H1 (cell line): ENCODE measurements at regions not wholly inside any gene's neighbourhood (a gene's known extent, or its start where the extent isn't known, plus 50 kb on each side); places are given as distances from the start of the nearest gene placed in this dataset.

Experiments used
- CTCF ChIA-PET: fragments of 300-600 bp; sonication (Branson Sonifier 250); formaldehyde crosslinking; loops from one replicate; lab custom pipeline; 2021; ENCODE audit not compliant: partially characterized antibody; lab: Charles Lee
- POLR2A ChIA-PET: fragments of 300-600 bp; sonication (Branson Sonifier 250); formaldehyde crosslinking; loops from one replicate; lab custom pipeline; 2021; ENCODE audit warnings: inconsistent platforms; ENCODE audit not compliant: partially characterized antibody; lab: Charles Lee
- DNase-seq, 2 experiments: peaks; one replicate each; pipeline versions ENCODE4 v3.0.0 to v3.0.0-alpha.2; 2010 to 2022; ENCODE audit warnings: low spot score in 2 of 2, low read depth in 1 of 2, mixed read lengths in 1 of 2
- FAIRE-seq: peaks from 2 replicates; lab custom pipeline; 2011; peaks lifted over from hg19 to GRCh38; lab: Jason Lieb, UNC
- H2AFZ ChIP-seq: 2 replicates; pipeline ENCODE4 v1.8.1; 2012; ENCODE audit warnings: low read length, inconsistent platforms
- H2AK5ac ChIP-seq: 2 replicates; pipeline ENCODE4 v1.6.1; 2013; ENCODE audit warnings: low read depth, low read length
- H2BK120ac ChIP-seq: replicated peaks from 2 replicates; pipeline ENCODE3; 2013; ENCODE audit warnings: low read depth, low read length, inconsistent platforms
- H2BK12ac ChIP-seq: 2 replicates; pipeline ENCODE4 v1.6.1; 2013; ENCODE audit warnings: low read depth, low read length
- H2BK15ac ChIP-seq: 2 replicates; pipeline ENCODE4 v1.6.1; 2013; ENCODE audit warnings: low read length
- H2BK20ac ChIP-seq: 2 replicates; pipeline ENCODE4 v1.6.1; 2013; ENCODE audit warnings: low read length
- H2BK5ac ChIP-seq: 2 replicates; pipeline ENCODE4 v1.6.1; 2013; ENCODE audit warnings: low read depth, low read length
- H3K14ac ChIP-seq: 2 replicates; pipeline ENCODE4 v1.6.1; 2013; ENCODE audit warnings: inconsistent platforms; ENCODE audit not compliant: insufficient read length
- H3K18ac ChIP-seq: 2 replicates; pipeline ENCODE4 v1.6.1; 2013; ENCODE audit warnings: low read length; ENCODE audit errors: extremely low read depth
- H3K23ac ChIP-seq: 2 replicates; pipeline ENCODE4 v1.6.1; 2013; ENCODE audit warnings: inconsistent platforms; ENCODE audit not compliant: insufficient read length
- H3K23me2 ChIP-seq: 2 replicates; pipeline ENCODE4 v1.6.1; 2013; ENCODE audit warnings: low read depth, low read length
- H3K27ac ChIP-seq: 2 replicates; pipeline ENCODE4 v1.6.1; 2011; ENCODE audit warnings: low read depth, low read length, inconsistent platforms
- H3K27me3 ChIP-seq, 4 experiments: replicated peaks in 1 of 4; 1 replicate in 1 of 4; 2 replicates in 3 of 4; pipeline versions ENCODE4 v1.6.1 to v1.8.1; 2011 to 2013; ENCODE audit warnings: low read length in 3 of 4, mild to moderate bottlenecking in 3 of 4, inconsistent platforms in 2 of 4, mixed read lengths in 2 of 4, moderate library complexity in 1 of 4; ENCODE audit not compliant: control insufficient read depth in 3 of 4, insufficient read depth in 3 of 4; ENCODE audit errors: extremely low read depth in 1 of 4
- H3K36me3 ChIP-seq, 4 experiments: 2 replicates each; pipeline versions ENCODE4 v1.6.1 to v1.8.1; 2011 to 2013; ENCODE audit warnings: mild to moderate bottlenecking in 4 of 4, low read length in 3 of 4, moderate library complexity in 2 of 4, control low read depth in 1 of 4, inconsistent platforms in 1 of 4; ENCODE audit not compliant: insufficient read depth in 4 of 4, control insufficient read depth in 2 of 4
- H3K4ac ChIP-seq: replicated peaks from 2 replicates; pipeline ENCODE3; 2013; ENCODE audit warnings: low read length, low read depth, mixed read lengths, inconsistent platforms; ENCODE audit not compliant: insufficient read length
- H3K4me1 ChIP-seq, 4 experiments: replicated peaks in 1 of 4; 1 replicate in 1 of 4; 2 replicates in 3 of 4; pipeline versions ENCODE4 v1.6.1 to v1.8.1; 2011 to 2013; ENCODE audit warnings: low read length in 3 of 4, inconsistent platforms in 2 of 4, mixed read lengths in 1 of 4; ENCODE audit not compliant: insufficient read depth in 4 of 4, control insufficient read depth in 3 of 4
- H3K4me2 ChIP-seq, 2 experiments: 2 replicates each; pipeline versions ENCODE4 v1.6.1 to v1.8.1; 2011 to 2013; ENCODE audit warnings: low read depth in 2 of 2, low read length in 2 of 2, control low read depth in 1 of 2, inconsistent platforms in 1 of 2, mild to moderate bottlenecking in 1 of 2; ENCODE audit not compliant: insufficient read depth in 1 of 2
- H3K4me3 ChIP-seq, 4 experiments: fragments of 200-600, 300-600 bp in 1 of 4; sonication (generic), shearing (Covaris generic), sonication (Bioruptor Twin) in 1 of 4; 2 replicates each; pipeline versions ENCODE4 v1.5.1 to v1.8.1; 2011 to 2016; ENCODE audit warnings: low read length in 4 of 4, low read depth in 3 of 4, control low read depth in 2 of 4, inconsistent platforms in 2 of 4, mild to moderate bottlenecking in 2 of 4, mixed read lengths in 1 of 4, moderate library complexity in 1 of 4; ENCODE audit not compliant: insufficient read depth in 2 of 4; ENCODE audit errors: extremely low read depth in 1 of 4
- H3K56ac ChIP-seq: replicated peaks from 2 replicates; pipeline ENCODE3; 2013; ENCODE audit warnings: low read depth, mild to moderate bottlenecking, mixed read lengths, low read length, inconsistent platforms; ENCODE audit not compliant: insufficient read length
- H3K79me1 ChIP-seq: 2 replicates; pipeline ENCODE4 v1.6.1; 2013; ENCODE audit warnings: low read depth, low read length, control low read depth
- H3K79me2 ChIP-seq, 2 experiments: 2 replicates each; pipeline versions ENCODE4 v1.6.1 to v1.8.1; 2012 to 2013; ENCODE audit warnings: low read length in 2 of 2, mild to moderate bottlenecking in 2 of 2, inconsistent platforms in 1 of 2; ENCODE audit not compliant: insufficient read depth in 2 of 2, control insufficient read depth in 1 of 2
- H3K9ac ChIP-seq, 4 experiments: replicated peaks in 1 of 4; 1 replicate in 1 of 4; 2 replicates in 3 of 4; pipeline versions ENCODE4 v1.6.1 to v1.8.1; 2011 to 2013; ENCODE audit warnings: low read depth in 3 of 4, low read length in 3 of 4, control low read depth in 2 of 4, mild to moderate bottlenecking in 2 of 4, moderate library complexity in 2 of 4, inconsistent platforms in 1 of 4; ENCODE audit errors: extremely low read depth in 1 of 4
- H3K9me3 ChIP-seq, 2 experiments: 2 replicates each; pipeline versions ENCODE4 v1.6.1 to v1.8.1; 2012 to 2013; ENCODE audit warnings: mild to moderate bottlenecking in 2 of 2, moderate library complexity in 2 of 2, control low read depth in 1 of 2, inconsistent platforms in 1 of 2, low read depth in 1 of 2, low read length in 1 of 2, mixed read lengths in 1 of 2; ENCODE audit not compliant: insufficient read depth in 2 of 2
- H4K20me1 ChIP-seq, 2 experiments: replicated peaks in 1 of 2; 2 replicates each; pipeline versions ENCODE3 to v1.8.1; 2011 to 2013; ENCODE audit warnings: inconsistent platforms in 2 of 2, low read length in 2 of 2, mild to moderate bottlenecking in 1 of 2; ENCODE audit not compliant: insufficient read depth in 2 of 2, control insufficient read depth in 1 of 2
- H4K5ac ChIP-seq: 2 replicates; pipeline ENCODE4 v1.6.1; 2013; ENCODE audit warnings: low read length, low read depth, mixed read lengths, inconsistent platforms; ENCODE audit not compliant: insufficient read length
- H4K8ac ChIP-seq: 2 replicates; pipeline ENCODE4 v1.8.0; 2013; ENCODE audit warnings: mild to moderate bottlenecking, moderate library complexity, low read length, inconsistent platforms; ENCODE audit not compliant: insufficient read depth; ENCODE audit errors: extremely low read depth
- H4K91ac ChIP-seq: replicated peaks from 2 replicates; pipeline ENCODE3; 2013; ENCODE audit warnings: low read length, mixed read lengths, inconsistent platforms; ENCODE audit not compliant: insufficient read length
- CEBPB ChIP-seq: IDR thresholded peaks from 2 replicates; pipeline ENCODE4 v1.6.1; 2012; ENCODE audit warnings: low read depth, low read length
- HDAC6 ChIP-seq: IDR thresholded peaks from one replicate; pipeline ENCODE4 v1.7.1; 2012; ENCODE audit warnings: low read depth, mild to moderate bottlenecking, inconsistent platforms, low read length, moderate library complexity
- PHF8 ChIP-seq: fragments of 200-600 bp; sonication (generic); conservative IDR thresholded peaks from 2 replicates; pipeline ENCODE4 v1.7.1; 2012; ENCODE audit warnings: low read depth, mild to moderate bottlenecking, inconsistent platforms, low read length, moderate library complexity
- RAD21 ChIP-seq, 2 experiments: IDR thresholded peaks in 1 of 2; conservative IDR thresholded peaks in 1 of 2; 2 replicates each; pipeline ENCODE4 v1.6.1; 2011; ENCODE audit warnings: low read depth in 2 of 2, low read length in 2 of 2, improper control_type of control experiment in 1 of 2, inconsistent platforms in 1 of 2, mild to moderate bottlenecking in 1 of 2, moderate library complexity in 1 of 2
- SAP30 ChIP-seq: fragments of 300-600 bp; sonication (generic); IDR thresholded peaks from 2 replicates; pipeline ENCODE4 v1.7.1; 2012; ENCODE audit warnings: low read length, moderate library complexity, mild to moderate bottlenecking, inconsistent platforms; ENCODE audit not compliant: insufficient read depth, insufficient replicate concordance
- TAF7 ChIP-seq: optimal IDR thresholded peaks from 2 replicates; pipeline ENCODE3; 2011; ENCODE audit warnings: low read depth, mild to moderate bottlenecking, inconsistent platforms, low read length, moderate library complexity, borderline replicate concordance
- TCF12 ChIP-seq: IDR thresholded peaks from 2 replicates; pipeline ENCODE4 v1.6.1; 2011; ENCODE audit warnings: low read depth, mild to moderate bottlenecking, low read length
- TEAD4 ChIP-seq: IDR thresholded peaks from 2 replicates; pipeline ENCODE4 v1.6.1; 2012; ENCODE audit warnings: low read depth, low read length, inconsistent platforms, mixed read lengths
- WGBS, 2 experiments: shearing (Covaris generic) in 1 of 2; methylation state at CpG; one replicate each; pipeline versions ENCODE4 v1.1.6 to v1.1.7; 2013 to 2015; ENCODE audit warnings: low lambda C conversion rate in 2 of 2, mixed read lengths in 2 of 2, inconsistent platforms in 1 of 2, low coverage in 1 of 2, missing lambda C conversion rate in 1 of 2; ENCODE audit not compliant: insufficient replicate concordance in 2 of 2, insufficient coverage in 1 of 2, insufficient read length in 1 of 2; ENCODE audit errors: extremely low coverage in 1 of 2, missing lambda C conversion rate in 1 of 2; 5-methylcytosine and 5-hydroxymethylcytosine counted together

GRCh38 chr4:72959411-72959810 is 110.1 kb downstream of the COX18 start:
- Histone ChIP-seq H3K56ac (no peak overlapping the region), H3K27me3 (no peaks in the 10 kb centered on the region), H3K36me3 (no peaks in the 10 kb centered on the region), H2BK5ac (no peak overlapping the region), H3K79me1 (no peaks in the 10 kb centered on the region), H2BK15ac (no peak overlapping the region), H2BK120ac (no peak overlapping the region), H3K23me2 (no peaks in the 10 kb centered on the region; the same call in 1 of the 2 replicates), H2BK12ac (no peak overlapping the region), H4K91ac (no peak overlapping the region), H3K9me3 (no peaks in the 10 kb centered on the region), H4K5ac (no peak overlapping the region), H3K4me1 (no peaks in the 10 kb centered on the region; a peak in 1 of 7 replicates), H3K4me3 (no peak overlapping the region), H3K9ac (no peak overlapping the region), H3K4ac (no peak overlapping the region), H3K18ac (no peak overlapping the region), H3K14ac (no peak overlapping the region), H3K27ac (no peak overlapping the region), H2AFZ (no peak overlapping the region), H3K79me2 (no peaks in the 10 kb centered on the region), H4K20me1 (no peaks in the 10 kb centered on the region), H3K23ac (no peak overlapping the region), H2AK5ac (no peak overlapping the region), H4K8ac (no peak overlapping the region), H2BK20ac (no peak overlapping the region), H3K4me2 (no peak overlapping the region)
- ChIA-PET CTCF (interaction anchor here (1.0 to 1.4 kb wide), 2 partner anchors 9 to 26 kb away, joined by 3 to 4 read pairs; no protein-coding TSS in a partner anchor), POLR2A (no interaction called here)
- FAIRE-seq (no peak), DNase-seq (no peak)
- TF ChIP-seq CEBPB (no peak), TEAD4 (no peak), TAF7 (no peak), SAP30 (no peak), PHF8 (no peak), TCF12 (no peak), HDAC6 (no peak), RAD21 (IDR thresholded peaks at IDR 0.05 in 1 of 2, conservative IDR thresholded peaks at IDR 0.05 in 1 of 2; ENCODE audit: low read depth in 2 of 2, low read length in 2 of 2) (no peak)
- WGBS, 2 experiments = 87% methylated on average over 2 of the region's 2 CpGs; no CpG with 5 or more reads in 1 of the 2 experiments
